K562 (cell line): ENCODE measurements at regions not wholly inside any gene's neighbourhood (a gene's known extent, or its start where the extent isn't known, plus 50 kb on each side); places are given as distances from the start of the nearest gene placed in this dataset.

ENCODE experiments used
- CTCF ChIP-seq, 3 experiments: IDR thresholded peaks in 2 of 3; conservative IDR thresholded peaks in 1 of 3; 2 replicates each; pipeline ENCODE4 v1.5.1; 2011 to 2012; ENCODE audit warnings: low read length in 3 of 3, mild to moderate bottlenecking in 3 of 3, control low read depth in 2 of 3, improper control_type of control experiment in 1 of 3, inconsistent platforms in 1 of 3, low read depth in 1 of 3, mixed read lengths in 1 of 3, moderate library complexity in 1 of 3; ENCODE audit not compliant: insufficient read depth in 2 of 3
- HMGN3 ChIP-seq: IDR thresholded peaks from 2 replicates; pipeline ENCODE4 v1.6.1; 2011; ENCODE audit warnings: borderline replicate concordance, low read depth, mild to moderate bottlenecking, mixed read lengths, low read length; ENCODE audit not compliant: insufficient read length; ENCODE audit errors: extremely low read depth
- KLF10 ChIP-seq: fragments of 250-450 bp; sonication (Bioruptor Pico); IDR thresholded peaks from 2 replicates; pipeline ENCODE4 v1.6.1; 2021; ENCODE audit warnings: matching md5 sums
- MYC ChIP-seq, 2 experiments: fragments of 250-450 bp in 1 of 2; sonication (Bioruptor Pico) in 1 of 2; IDR thresholded peaks; 2 replicates each; pipeline versions ENCODE4 v1.5.1 to v1.6.1; 2012 to 2021; ENCODE audit warnings: low read depth in 2 of 2, borderline replicate concordance in 1 of 2, improper control_type of control experiment in 1 of 2, low read length in 1 of 2, mild to moderate bottlenecking in 1 of 2, moderate library complexity in 1 of 2
- POLR2AphosphoS5 ChIP-seq: IDR thresholded peaks from 2 replicates; pipeline ENCODE4 v1.6.1; 2011; ENCODE audit warnings: mild to moderate bottlenecking, low read depth, low read length, moderate library complexity; ENCODE audit not compliant: control insufficient read depth, insufficient read depth
- PRPF4 ChIP-seq: fragments of 200-400 bp; formaldehyde crosslinking; IDR thresholded peaks from one replicate; pipeline ENCODE4 v1.6.1; 2017; ENCODE audit warnings: low read length, low read depth, mild to moderate bottlenecking; ENCODE audit not compliant: insufficient read depth, poor library complexity, severe bottlenecking
- RAD21 ChIP-seq, 2 experiments: fragments of 250-450 bp in 1 of 2; fragments of 450-650 bp in 1 of 2; sonication (Bioruptor Pico) in 1 of 2; formaldehyde crosslinking in 1 of 2; IDR thresholded peaks in 1 of 2; conservative IDR thresholded peaks in 1 of 2; 2 replicates each; pipeline versions ENCODE4 v1.4.0 to v1.8.0; 2020 to 2022; ENCODE audit warnings: mild to moderate bottlenecking in 2 of 2, moderate library complexity in 1 of 2
- RBM39 ChIP-seq: fragments of 200-400 bp; formaldehyde crosslinking; optimal IDR thresholded peaks from 2 replicates; pipeline ENCODE3; 2018; ENCODE audit warnings: low read depth, low read length
- RFX5 ChIP-seq: IDR thresholded peaks from 2 replicates; pipeline ENCODE4 v1.6.1; 2011; ENCODE audit warnings: low read depth, mild to moderate bottlenecking, improper control_type of control experiment, low read length
- SRF ChIP-seq, 2 experiments: fragments of 250-450, 450-650 bp in 1 of 2; sonication (Bioruptor Pico) in 1 of 2; sonication (generic) in 1 of 2; formaldehyde crosslinking; IDR thresholded peaks; 2 replicates each; pipeline versions ENCODE4 v1.5.0 to v1.5.1; 2020 to 2022; ENCODE audit warnings: mild to moderate bottlenecking in 1 of 2, missing genetic modification reagents in 1 of 2
- STAT5B ChIP-seq: fragments of 250-450 bp; sonication (Bioruptor Pico); IDR thresholded peaks from 2 replicates; pipeline ENCODE4 v1.8.0; 2021; ENCODE audit warnings: mild to moderate bottlenecking, inconsistent platforms
- YY1 ChIP-seq, 3 experiments: IDR thresholded peaks; 2 replicates each; pipeline ENCODE4 v1.6.1; 2011; ENCODE audit warnings: low read length in 2 of 3, mild to moderate bottlenecking in 2 of 3, moderate library complexity in 2 of 3, borderline replicate concordance in 1 of 3, control low read depth in 1 of 3, low read depth in 1 of 3; ENCODE audit not compliant: insufficient read depth in 3 of 3, insufficient replicate concordance in 2 of 3, control insufficient read depth in 1 of 3, insufficient read length in 1 of 3; ENCODE audit errors: extremely low read depth in 1 of 3

GRCh38 chrX:128739539-128739938, 687.3 kb upstream of the ACTRT1 start:
- TF ChIP-seq CTCF (IDR thresholded peaks at IDR 0.05 in 2 of 3, conservative IDR thresholded peaks at IDR 0.05 in 1 of 3; ENCODE audit: insufficient read depth in 2 of 3, low read depth in 1 of 3, low read length in 3 of 3): no peak
- TF ChIP-seq SRF (CRISPR knock-in tag; IDR thresholded peaks at IDR 0.05): no peak
- no peak for TF ChIP-seq RAD21 (CRISPR knock-in tag; conservative IDR thresholded peaks at IDR 0.05 in 1 of 2, IDR thresholded peaks at IDR 0.05 in 1 of 2)
- TF ChIP-seq POLR2AphosphoS5: no peak
- no peak for TF ChIP-seq YY1 (IDR thresholded peaks at IDR 0.05; ENCODE audit: borderline replicate concordance in 1 of 3, control insufficient read depth in 1 of 3, extremely low read depth in 1 of 3, insufficient read depth in 3 of 3, insufficient read length in 1 of 3, insufficient replicate concordance in 2 of 3, low read depth in 1 of 3, low read length in 2 of 3)
- no peak for TF ChIP-seq RFX5
- no peak for TF ChIP-seq PRPF4
- no peak for TF ChIP-seq RBM39
- TF ChIP-seq STAT5B: no peak
- TF ChIP-seq KLF10 (CRISPR knock-in tag): no peak
- no peak for TF ChIP-seq HMGN3
- no peak for TF ChIP-seq MYC (IDR thresholded peaks at IDR 0.05; ENCODE audit: low read depth, low read length)
- no peak for TF ChIP-seq MYC (CRISPR knock-in tag; IDR thresholded peaks at IDR 0.05; ENCODE audit: borderline replicate concordance, low read depth)
